Peyer's patch (tissue), 4 donors: ENCODE measurements at regions not wholly inside any gene's neighbourhood (a gene's known extent, or its start where the extent isn't known, plus 50 kb on each side); places are given as distances from the start of the nearest gene placed in this dataset.

Experiments used
- POLR2A ChIP-seq, 2 donors: fragments of 450-650 bp; IDR thresholded peaks; one replicate each; pipeline ENCODE4 v1.5.1; 2017; ENCODE audit warnings: antibody characterized with exemption in 2 of 2, mild to moderate bottlenecking in 2 of 2, moderate library complexity in 2 of 2
- TF ChIP-seq, protein P1 (sequence below), 6 experiments: fragments of 450-650 bp in 4 of 6; fragments of 200-600 bp in 2 of 6; sonication (generic) in 1 of 6; IDR thresholded peaks; one replicate each; pipeline ENCODE4 v1.5.1; 2017 to 2019; ENCODE audit warnings: antibody characterized with exemption in 6 of 6, mild to moderate bottlenecking in 3 of 6, moderate library complexity in 1 of 6

DNA sequence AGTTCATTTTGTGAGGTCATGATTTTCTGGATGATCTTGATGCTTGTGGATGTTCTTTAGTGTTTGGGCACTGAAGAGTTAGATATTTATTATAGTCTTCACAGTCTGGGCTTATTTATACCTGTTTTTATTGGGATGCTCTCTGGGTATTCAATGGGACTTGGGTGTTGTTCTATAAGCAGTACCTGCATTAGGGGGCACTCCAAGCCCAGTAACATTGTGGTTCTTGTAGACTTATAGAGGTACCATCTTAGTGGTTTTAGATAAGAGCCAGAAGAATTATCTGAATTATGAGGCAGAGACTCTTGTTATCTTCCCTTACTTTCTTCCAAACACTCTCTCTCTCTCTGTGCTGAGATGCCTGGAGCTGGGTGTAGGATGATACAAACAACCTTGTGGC is 470.0 kb downstream of the PIK3C3 start:
- TF ChIP-seq, protein P1, sequence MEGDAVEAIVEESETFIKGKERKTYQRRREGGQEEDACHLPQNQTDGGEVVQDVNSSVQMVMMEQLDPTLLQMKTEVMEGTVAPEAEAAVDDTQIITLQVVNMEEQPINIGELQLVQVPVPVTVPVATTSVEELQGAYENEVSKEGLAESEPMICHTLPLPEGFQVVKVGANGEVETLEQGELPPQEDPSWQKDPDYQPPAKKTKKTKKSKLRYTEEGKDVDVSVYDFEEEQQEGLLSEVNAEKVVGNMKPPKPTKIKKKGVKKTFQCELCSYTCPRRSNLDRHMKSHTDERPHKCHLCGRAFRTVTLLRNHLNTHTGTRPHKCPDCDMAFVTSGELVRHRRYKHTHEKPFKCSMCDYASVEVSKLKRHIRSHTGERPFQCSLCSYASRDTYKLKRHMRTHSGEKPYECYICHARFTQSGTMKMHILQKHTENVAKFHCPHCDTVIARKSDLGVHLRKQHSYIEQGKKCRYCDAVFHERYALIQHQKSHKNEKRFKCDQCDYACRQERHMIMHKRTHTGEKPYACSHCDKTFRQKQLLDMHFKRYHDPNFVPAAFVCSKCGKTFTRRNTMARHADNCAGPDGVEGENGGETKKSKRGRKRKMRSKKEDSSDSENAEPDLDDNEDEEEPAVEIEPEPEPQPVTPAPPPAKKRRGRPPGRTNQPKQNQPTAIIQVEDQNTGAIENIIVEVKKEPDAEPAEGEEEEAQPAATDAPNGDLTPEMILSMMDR (IDR thresholded peaks at IDR 0.05) = no peak
- TF ChIP-seq POLR2A (IDR thresholded peaks at IDR 0.05) = no peak
